ENCODE measurements at regions not wholly inside any gene's neighbourhood (a gene's known extent, or its start where the extent isn't known, plus 50 kb on each side); places are given as distances from the start of the nearest gene placed in this dataset.
A peak's percentile ranks its signal among the peaks of the same experiment; 100 is the strongest.

GRCh38 chr6:40759838-40760237, 172.7 kb upstream of the LRFN2 start:
- Mint-ChIP-seq H3K36me3 (ENCODE audit: low read depth) (no peaks in the 10 kb centered on the region), H3K4me1 (peaks cover 11% of the 10 kb centered on the region), H3K4me3 (no peak overlapping the region), H3K27me3 (ENCODE audit: low read depth) (peaks cover 25% of the 10 kb centered on the region), H3K27ac (no peak overlapping the region), H3K9me3 (no peaks in the 10 kb centered on the region)
- no peak for TF ChIP-seq CTCF (IDR thresholded peaks at IDR 0.05; ENCODE audit: unreplicated experiment in 3 of 3)

GRCh38 chr6:40759264-40759663, 172.1 kb upstream of the LRFN2 start:
- Mint-ChIP-seq H3K36me3 (ENCODE audit: low read depth) (no peaks in the 10 kb centered on the region), H3K27me3 (ENCODE audit: low read depth) (peaks cover 25% of the 10 kb centered on the region), H3K4me1 (peaks cover 7% of the 10 kb centered on the region), H3K9me3 (no peaks in the 10 kb centered on the region), H3K27ac (no peak overlapping the region), H3K4me3 (no peak overlapping the region)
- no peak for TF ChIP-seq CTCF (IDR thresholded peaks at IDR 0.05; ENCODE audit: unreplicated experiment in 3 of 3)

- H3K27ac Mint-ChIP-seq = peak overlapping the region in 1 of 3 experiments; percentile 42
- TF ChIP-seq CTCF (IDR thresholded peaks at IDR 0.05; ENCODE audit: unreplicated experiment in 3 of 3) = no peak
- no peaks in the 10 kb centered on the region for H3K9me3 Mint-ChIP-seq
- H3K27me3 Mint-ChIP-seq (ENCODE audit: low read depth) = peaks cover 35% of the 10 kb centered on the region
- H3K36me3 Mint-ChIP-seq (ENCODE audit: low read depth) = no peaks in the 10 kb centered on the region
- no peak overlapping the region for H3K4me3 Mint-ChIP-seq
- peaks cover 13% of the 10 kb centered on the region for H3K4me1 Mint-ChIP-seq
Observed at GRCh38 chr6:40755749-40756452, 168.7 kb upstream of the LRFN2 start.

- Mint-ChIP-seq H3K4me1 (peaks cover 13% of the 10 kb centered on the region), H3K4me3 (no peak overlapping the region), H3K27ac (peak overlapping the region in 1 of 3 experiments; percentile 42), H3K27me3 (ENCODE audit: low read depth) (peaks cover 34% of the 10 kb centered on the region), H3K36me3 (ENCODE audit: low read depth) (no peaks in the 10 kb centered on the region), H3K9me3 (no peaks in the 10 kb centered on the region)
- TF ChIP-seq CTCF (IDR thresholded peaks at IDR 0.05; ENCODE audit: unreplicated experiment in 3 of 3) = no peak
Observed at GRCh38 chr6:40755046-40755681, 168.0 kb upstream of the LRFN2 start.

GRCh38 chr6:40754461-40755045, 167.4 kb upstream of the LRFN2 start:
- Mint-ChIP-seq H3K4me3 (peak overlapping the region in 1 of 3 experiments; percentile 9), H3K4me1 (peaks cover 13% of the 10 kb centered on the region), H3K36me3 (ENCODE audit: low read depth) (no peaks in the 10 kb centered on the region), H3K27me3 (ENCODE audit: low read depth) (peaks cover 34% of the 10 kb centered on the region), H3K9me3 (no peaks in the 10 kb centered on the region), H3K27ac (no peak overlapping the region)
- no peak for TF ChIP-seq CTCF (IDR thresholded peaks at IDR 0.05; ENCODE audit: unreplicated experiment in 3 of 3)
